ENCODE measurements at regions not wholly inside any gene's neighbourhood (a gene's known extent, or its start where the extent isn't known, plus 50 kb on each side); places are given as distances from the start of the nearest gene placed in this dataset.

DNA sequence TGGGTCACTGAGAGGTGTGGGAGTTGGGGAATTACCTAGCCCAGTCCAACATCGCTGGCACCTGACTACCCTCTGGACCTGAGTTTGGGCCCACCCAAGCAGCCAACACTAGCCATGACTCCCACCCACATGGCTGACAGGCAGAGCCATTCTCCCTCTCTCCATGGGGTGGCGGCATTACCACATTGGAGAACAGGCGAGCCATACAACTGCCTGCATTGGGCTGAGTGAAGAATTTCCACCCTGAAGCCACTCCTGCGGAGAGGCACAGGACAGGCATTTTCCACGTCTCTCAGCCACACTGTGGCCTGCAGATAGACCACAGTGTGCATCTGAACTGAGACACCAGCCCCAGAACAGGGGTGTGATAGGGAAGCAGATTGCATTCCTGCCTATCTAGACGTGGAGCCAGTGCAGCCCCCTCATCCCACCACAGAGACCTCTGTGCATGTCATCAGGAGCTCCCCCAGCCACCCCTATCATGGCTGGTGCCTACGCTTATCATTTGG is 58.2 kb upstream of the ANTXRL start:
- H3K4me1 ChIP-seq (ENCODE audit: control insufficient read depth, insufficient read depth, low read length), result peaks cover 6% of the 10 kb centered on the region; the same call in 1 of the 2 replicates
- no peak overlapping the region for H3K27ac ChIP-seq (ENCODE audit: low read depth, low read length)
- no peaks in the 10 kb centered on the region for H3K9me3 ChIP-seq (ENCODE audit: control insufficient read depth, insufficient read depth, low read length)
- no peaks in the 10 kb centered on the region for H3K27me3 ChIP-seq (ENCODE audit: control insufficient read depth, insufficient read depth, low read length)
- no peaks in the 10 kb centered on the region for H3K36me3 ChIP-seq (ENCODE audit: control insufficient read depth, insufficient read depth, low read length)
- no peak overlapping the region for H3K9ac ChIP-seq (ENCODE audit: low read depth, low read length)
- H3K4me3 ChIP-seq (ENCODE audit: low read depth, low read length), result no peak overlapping the region

DNA sequence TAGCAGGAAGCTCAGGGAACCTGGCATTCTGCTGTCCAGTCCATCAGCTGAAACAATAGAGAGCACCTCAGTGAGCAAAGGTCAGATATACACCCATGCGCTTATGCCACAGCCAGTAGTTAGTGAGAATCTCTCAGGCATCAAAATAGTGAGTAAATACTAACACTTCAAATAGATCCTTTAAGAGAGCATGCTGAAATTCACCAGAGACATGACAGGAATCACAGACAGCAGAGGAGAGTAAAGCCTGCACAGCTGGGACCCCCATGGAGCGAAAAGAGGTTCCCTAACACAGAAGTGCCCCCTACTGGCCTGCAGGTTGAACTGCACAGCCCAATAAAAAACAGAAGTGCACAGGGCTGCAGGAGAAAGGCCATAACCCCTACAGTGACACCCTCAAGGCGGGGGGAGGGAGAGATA is 57.6 kb upstream of the ANTXRL start:
- H3K27ac ChIP-seq (ENCODE audit: low read depth, low read length), result no peak overlapping the region
- peaks cover 6% of the 10 kb centered on the region; the same call in 1 of the 2 replicates for H3K4me1 ChIP-seq (ENCODE audit: control insufficient read depth, insufficient read depth, low read length)
- no peaks in the 10 kb centered on the region for H3K9me3 ChIP-seq (ENCODE audit: control insufficient read depth, insufficient read depth, low read length)
- H3K4me3 ChIP-seq (ENCODE audit: low read depth, low read length), result no peak overlapping the region
- H3K36me3 ChIP-seq (ENCODE audit: control insufficient read depth, insufficient read depth, low read length), result no peaks in the 10 kb centered on the region
- no peak overlapping the region for H3K9ac ChIP-seq (ENCODE audit: low read depth, low read length)
- H3K27me3 ChIP-seq (ENCODE audit: control insufficient read depth, insufficient read depth, low read length), result no peaks in the 10 kb centered on the region

DNA sequence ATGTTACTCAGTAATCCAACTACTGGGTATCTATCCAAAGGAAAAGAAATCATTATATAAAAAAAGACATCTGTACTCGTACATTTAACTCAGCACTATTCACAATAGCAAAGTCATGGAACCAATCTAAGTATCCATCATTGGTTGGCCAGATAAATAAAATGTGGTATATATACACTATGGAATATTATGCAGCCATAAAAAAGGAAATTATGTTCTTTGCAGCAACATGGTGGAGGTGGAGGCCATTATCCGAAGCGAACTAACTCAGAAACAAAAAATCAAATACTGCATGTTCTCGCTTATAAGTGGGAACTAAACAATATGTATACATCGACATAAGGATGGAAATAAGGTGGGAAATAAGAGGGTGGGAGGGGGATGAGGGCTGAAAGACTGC is 56.2 kb upstream of the ANTXRL start:
- H3K4me1 ChIP-seq (ENCODE audit: control insufficient read depth, insufficient read depth, low read length), result peaks cover 6% of the 10 kb centered on the region; the same call in 1 of the 2 replicates
- no peaks in the 10 kb centered on the region for H3K36me3 ChIP-seq (ENCODE audit: control insufficient read depth, insufficient read depth, low read length)
- H3K4me3 ChIP-seq (ENCODE audit: low read depth, low read length), result no peak overlapping the region
- no peak overlapping the region for H3K27ac ChIP-seq (ENCODE audit: low read depth, low read length)
- no peaks in the 10 kb centered on the region for H3K27me3 ChIP-seq (ENCODE audit: control insufficient read depth, insufficient read depth, low read length)
- no peaks in the 10 kb centered on the region for H3K9me3 ChIP-seq (ENCODE audit: control insufficient read depth, insufficient read depth, low read length)
- no peak overlapping the region for H3K9ac ChIP-seq (ENCODE audit: low read depth, low read length)

DNA sequence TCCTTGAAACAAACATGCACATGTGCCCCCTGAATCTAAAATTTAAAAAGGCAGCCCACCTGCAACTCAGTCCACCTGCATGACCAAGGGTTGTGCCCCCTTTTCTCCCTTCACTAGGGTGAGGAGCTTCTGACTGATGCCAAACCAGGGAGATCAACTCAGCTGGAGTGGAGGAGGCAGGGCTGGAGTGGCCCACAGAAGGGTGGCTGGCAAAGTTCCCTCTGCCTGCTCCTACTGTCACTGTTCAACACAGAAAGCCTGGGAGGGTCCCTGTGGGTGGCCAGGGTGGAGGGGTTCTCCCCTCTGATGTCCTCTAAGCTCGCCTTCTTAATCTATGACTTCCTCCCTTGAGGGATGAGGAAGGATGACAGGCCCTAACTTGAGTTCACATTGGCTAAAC is 55.7 kb upstream of the ANTXRL start:
- peaks cover 6% of the 10 kb centered on the region; the same call in 1 of the 2 replicates for H3K4me1 ChIP-seq (ENCODE audit: control insufficient read depth, insufficient read depth, low read length)
- H3K36me3 ChIP-seq (ENCODE audit: control insufficient read depth, insufficient read depth, low read length), result no peaks in the 10 kb centered on the region
- H3K27me3 ChIP-seq (ENCODE audit: control insufficient read depth, insufficient read depth, low read length), result no peaks in the 10 kb centered on the region
- H3K9me3 ChIP-seq (ENCODE audit: control insufficient read depth, insufficient read depth, low read length), result no peaks in the 10 kb centered on the region
- no peak overlapping the region for H3K4me3 ChIP-seq (ENCODE audit: low read depth, low read length)
- no peak overlapping the region for H3K27ac ChIP-seq (ENCODE audit: low read depth, low read length)
- no peak overlapping the region for H3K9ac ChIP-seq (ENCODE audit: low read depth, low read length)

DNA sequence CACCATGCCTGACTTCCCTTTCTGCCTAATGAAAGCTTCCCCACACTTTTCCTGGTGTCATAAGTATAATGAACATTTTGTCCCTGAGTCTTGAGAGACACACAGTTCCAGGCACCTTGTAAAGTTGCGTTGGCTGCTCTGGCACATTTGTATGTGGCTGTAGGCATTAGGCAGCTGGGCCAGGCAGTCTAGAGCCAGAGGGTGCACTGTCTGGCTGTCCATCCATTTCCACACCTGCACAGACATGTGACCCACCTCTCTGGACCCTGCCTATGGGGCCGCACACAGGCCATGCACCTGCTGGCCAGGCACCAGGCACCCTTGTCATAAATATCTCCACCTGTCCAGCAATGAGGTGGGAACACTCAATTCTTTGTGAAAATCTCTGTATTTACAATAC is 54.7 kb upstream of the ANTXRL start:
- Histone ChIP-seq H3K27ac (ENCODE audit: low read depth, low read length) (no peak overlapping the region), H3K4me3 (ENCODE audit: low read depth, low read length) (no peak overlapping the region), H3K9ac (ENCODE audit: low read depth, low read length) (no peak overlapping the region), H3K36me3 (ENCODE audit: control insufficient read depth, insufficient read depth, low read length) (no peaks in the 10 kb centered on the region), H3K4me1 (ENCODE audit: control insufficient read depth, insufficient read depth, low read length) (peaks cover 6% of the 10 kb centered on the region; the same call in 1 of the 2 replicates), H3K27me3 (ENCODE audit: control insufficient read depth, insufficient read depth, low read length) (no peaks in the 10 kb centered on the region), H3K9me3 (ENCODE audit: control insufficient read depth, insufficient read depth, low read length) (no peaks in the 10 kb centered on the region)

DNA sequence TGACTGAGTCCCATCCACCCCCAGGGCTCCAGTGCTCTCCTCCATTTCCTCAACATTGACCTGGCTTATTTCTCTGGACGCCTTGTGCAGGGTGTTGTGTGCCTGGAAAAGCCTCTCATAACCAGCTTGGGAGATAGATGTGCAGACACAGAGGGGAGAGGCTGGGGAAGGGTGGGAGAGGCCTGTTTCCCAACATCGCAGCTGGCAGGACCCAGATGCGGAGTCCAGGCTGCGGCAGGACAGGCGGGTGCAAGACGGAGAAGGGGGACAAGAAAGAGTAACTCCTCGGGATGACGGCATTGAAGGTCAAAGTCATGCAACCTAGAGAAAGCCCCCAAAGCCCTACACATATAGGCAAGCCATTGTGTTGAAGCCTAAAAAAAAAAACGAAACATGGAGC is 54.1 kb upstream of the ANTXRL start:
- H3K4me3 ChIP-seq (ENCODE audit: low read depth, low read length), result no peak overlapping the region
- H3K36me3 ChIP-seq (ENCODE audit: control insufficient read depth, insufficient read depth, low read length), result no peaks in the 10 kb centered on the region
- H3K27me3 ChIP-seq (ENCODE audit: control insufficient read depth, insufficient read depth, low read length), result no peaks in the 10 kb centered on the region
- no peaks in the 10 kb centered on the region for H3K9me3 ChIP-seq (ENCODE audit: control insufficient read depth, insufficient read depth, low read length)
- H3K4me1 ChIP-seq (ENCODE audit: control insufficient read depth, insufficient read depth, low read length), result peaks cover 6% of the 10 kb centered on the region; the same call in 1 of the 2 replicates
- H3K27ac ChIP-seq (ENCODE audit: low read depth, low read length), result no peak overlapping the region
- H3K9ac ChIP-seq (ENCODE audit: low read depth, low read length), result no peak overlapping the region

DNA sequence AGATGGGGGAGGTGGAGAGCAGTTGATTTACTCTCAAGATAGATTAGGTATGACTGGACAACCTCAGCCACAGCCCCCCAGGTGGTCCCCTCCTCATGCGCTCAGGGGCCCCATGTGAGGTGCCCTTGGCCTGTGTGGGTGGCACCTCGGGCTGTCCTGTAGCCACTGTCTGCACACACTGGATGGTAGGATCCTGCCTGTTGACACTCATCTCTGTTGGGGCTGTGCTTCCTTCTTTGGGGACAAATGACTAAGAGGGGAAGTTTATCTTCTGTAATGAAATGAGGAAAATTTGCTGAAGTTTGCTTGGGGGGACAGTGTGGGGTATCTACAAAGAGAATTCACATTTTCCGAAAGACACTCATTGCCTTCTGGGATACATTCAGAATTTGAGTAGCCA is 53.6 kb upstream of the ANTXRL start:
- peaks cover 6% of the 10 kb centered on the region; the same call in 1 of the 2 replicates for H3K4me1 ChIP-seq (ENCODE audit: control insufficient read depth, insufficient read depth, low read length)
- no peak overlapping the region for H3K9ac ChIP-seq (ENCODE audit: low read depth, low read length)
- H3K4me3 ChIP-seq (ENCODE audit: low read depth, low read length), result no peak overlapping the region
- no peaks in the 10 kb centered on the region for H3K36me3 ChIP-seq (ENCODE audit: control insufficient read depth, insufficient read depth, low read length)
- H3K9me3 ChIP-seq (ENCODE audit: control insufficient read depth, insufficient read depth, low read length), result no peaks in the 10 kb centered on the region
- H3K27me3 ChIP-seq (ENCODE audit: control insufficient read depth, insufficient read depth, low read length), result no peaks in the 10 kb centered on the region
- H3K27ac ChIP-seq (ENCODE audit: low read depth, low read length), result no peak overlapping the region

DNA sequence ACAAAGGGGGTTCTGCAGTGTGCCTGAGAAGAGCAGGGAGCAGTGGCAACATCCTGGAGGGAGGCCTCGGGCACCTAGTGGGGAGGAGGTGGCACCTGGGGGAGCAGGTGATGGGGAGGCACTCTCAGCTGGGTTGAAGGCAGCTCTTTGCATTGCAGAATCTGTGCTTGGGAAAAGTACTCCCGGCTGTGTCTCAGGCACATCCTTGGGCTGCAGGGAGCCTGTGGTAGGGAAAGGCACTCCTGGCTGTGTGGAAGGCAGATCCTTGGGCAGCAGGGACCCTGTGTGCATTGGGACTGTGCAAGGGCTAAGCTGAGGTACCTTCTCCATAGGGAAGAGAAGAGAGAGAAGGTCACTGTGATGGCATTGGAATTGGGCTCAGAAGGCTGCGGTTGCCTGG is 52.8 kb upstream of the ANTXRL start:
- Histone ChIP-seq H3K9me3 (ENCODE audit: control insufficient read depth, insufficient read depth, low read length) (no peaks in the 10 kb centered on the region), H3K27ac (ENCODE audit: low read depth, low read length) (no peak overlapping the region), H3K36me3 (ENCODE audit: control insufficient read depth, insufficient read depth, low read length) (no peaks in the 10 kb centered on the region), H3K27me3 (ENCODE audit: control insufficient read depth, insufficient read depth, low read length) (no peaks in the 10 kb centered on the region), H3K4me1 (ENCODE audit: control insufficient read depth, insufficient read depth, low read length) (0 out of 2 replicates have a peak, but pooled peaks cover 1% of the 10 kb centered on the region), H3K9ac (ENCODE audit: low read depth, low read length) (no peak overlapping the region), H3K4me3 (ENCODE audit: low read depth, low read length) (no peak overlapping the region)

DNA sequence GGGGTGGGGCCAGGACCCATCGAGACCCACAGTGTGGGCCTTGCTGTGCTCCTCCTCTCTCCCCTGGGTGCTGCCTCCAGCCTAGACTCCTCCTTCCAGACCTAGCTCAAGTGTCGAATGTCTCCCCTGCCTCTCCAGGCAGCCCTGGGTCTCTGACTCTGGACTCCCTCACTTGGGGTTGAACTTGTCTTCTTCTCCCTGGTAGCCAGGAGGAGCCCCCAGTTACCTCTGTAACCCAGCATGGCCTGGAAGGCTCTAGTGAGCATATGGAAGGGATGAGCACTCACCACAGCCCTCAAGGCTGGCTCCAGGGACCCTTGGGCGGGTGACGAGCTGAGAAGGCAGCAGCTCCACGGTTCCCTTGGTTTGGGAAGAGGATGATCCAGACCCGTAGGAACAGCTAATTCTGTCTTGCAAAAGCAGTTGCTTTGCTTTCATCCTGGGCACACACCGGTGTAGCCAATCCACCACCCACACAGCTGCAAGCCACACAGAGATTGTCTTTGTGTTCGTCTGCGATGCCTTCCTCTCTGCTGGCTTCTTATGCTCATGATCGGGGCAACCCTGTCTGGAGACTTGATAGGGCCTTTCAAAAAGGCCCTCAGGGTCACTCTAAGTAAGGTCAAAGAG is 52.3 kb upstream of the ANTXRL start:
- H3K4me1 ChIP-seq (ENCODE audit: control insufficient read depth, insufficient read depth, low read length), result no peaks in the 10 kb centered on the region
- no peak overlapping the region for H3K9ac ChIP-seq (ENCODE audit: low read depth, low read length)
- H3K36me3 ChIP-seq (ENCODE audit: control insufficient read depth, insufficient read depth, low read length), result no peaks in the 10 kb centered on the region
- no peak overlapping the region for H3K4me3 ChIP-seq (ENCODE audit: low read depth, low read length)
- no peaks in the 10 kb centered on the region for H3K27me3 ChIP-seq (ENCODE audit: control insufficient read depth, insufficient read depth, low read length)
- no peaks in the 10 kb centered on the region for H3K9me3 ChIP-seq (ENCODE audit: control insufficient read depth, insufficient read depth, low read length)
- H3K27ac ChIP-seq (ENCODE audit: low read depth, low read length), result no peak overlapping the region

DNA sequence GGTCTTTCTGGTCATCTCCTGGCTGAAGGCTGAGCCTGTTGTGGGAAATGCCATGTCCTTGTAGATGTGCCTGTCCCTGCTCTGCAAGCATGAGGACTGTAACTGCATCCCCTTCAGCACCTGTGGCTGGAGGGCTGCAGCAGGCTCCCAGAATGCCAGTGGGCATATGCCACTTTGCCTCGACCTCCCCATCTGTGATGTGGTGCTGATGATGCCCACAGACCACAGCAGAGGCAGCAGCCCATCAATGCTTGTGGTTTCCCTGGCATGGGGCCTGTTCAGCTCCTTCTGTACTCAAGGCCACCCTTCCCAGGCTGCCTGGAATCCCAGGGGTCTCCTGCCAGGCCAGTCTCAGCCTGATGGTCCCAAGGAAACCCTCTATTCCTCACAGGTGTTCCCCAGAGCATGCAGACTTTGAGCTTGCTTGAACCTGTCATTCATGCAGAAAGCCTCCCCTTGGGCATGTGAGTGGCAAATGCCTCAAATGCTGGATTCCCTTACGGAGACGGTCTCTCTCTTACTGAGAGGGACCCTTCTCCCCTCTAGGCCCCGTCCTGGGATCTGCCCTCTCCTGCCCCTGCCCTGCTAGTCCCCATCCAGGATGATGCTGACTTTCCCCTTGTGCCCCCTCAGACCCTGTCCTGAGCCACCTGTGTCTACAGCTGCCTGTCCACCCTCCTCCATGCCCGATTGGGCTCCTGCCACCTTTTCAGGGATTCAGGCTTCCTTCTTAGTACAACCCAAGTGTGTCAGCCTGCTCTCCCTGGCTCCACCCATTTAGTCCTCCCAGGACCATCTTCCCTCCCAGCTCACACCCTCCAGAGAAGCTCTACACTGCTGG is 50.9 kb upstream of the ANTXRL start:
- H3K9ac ChIP-seq (ENCODE audit: low read depth, low read length), result no peak overlapping the region
- H3K27me3 ChIP-seq (ENCODE audit: control insufficient read depth, insufficient read depth, low read length), result no peaks in the 10 kb centered on the region
- no peaks in the 10 kb centered on the region for H3K36me3 ChIP-seq (ENCODE audit: control insufficient read depth, insufficient read depth, low read length)
- H3K9me3 ChIP-seq (ENCODE audit: control insufficient read depth, insufficient read depth, low read length), result no peaks in the 10 kb centered on the region
- no peak overlapping the region for H3K27ac ChIP-seq (ENCODE audit: low read depth, low read length)
- H3K4me3 ChIP-seq (ENCODE audit: low read depth, low read length), result no peak overlapping the region
- H3K4me1 ChIP-seq (ENCODE audit: control insufficient read depth, insufficient read depth, low read length), result no peaks in the 10 kb centered on the region

DNA sequence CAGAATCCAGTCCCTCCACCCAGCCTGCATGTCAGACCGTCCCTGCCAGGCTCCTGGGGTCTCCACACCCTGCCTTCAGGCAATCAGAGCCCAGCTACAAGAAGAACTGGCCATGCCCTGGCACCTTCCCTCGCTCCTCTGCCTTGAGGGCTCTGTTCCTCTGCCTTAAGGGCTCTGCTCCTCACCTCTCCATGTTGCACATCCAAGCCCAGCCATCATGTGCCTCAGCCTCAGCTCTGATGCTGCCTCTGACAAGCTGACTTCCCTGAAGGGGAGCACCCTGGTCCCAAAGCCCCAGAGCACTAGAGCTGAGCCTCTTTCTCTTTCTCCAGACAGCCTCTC is 50.3 kb upstream of the ANTXRL start:
- no peak overlapping the region for H3K9ac ChIP-seq (ENCODE audit: low read depth, low read length)
- H3K36me3 ChIP-seq (ENCODE audit: control insufficient read depth, insufficient read depth, low read length), result no peaks in the 10 kb centered on the region
- no peaks in the 10 kb centered on the region for H3K27me3 ChIP-seq (ENCODE audit: control insufficient read depth, insufficient read depth, low read length)
- no peak overlapping the region for H3K4me3 ChIP-seq (ENCODE audit: low read depth, low read length)
- H3K9me3 ChIP-seq (ENCODE audit: control insufficient read depth, insufficient read depth, low read length), result no peaks in the 10 kb centered on the region
- no peak overlapping the region for H3K27ac ChIP-seq (ENCODE audit: low read depth, low read length)
- H3K4me1 ChIP-seq (ENCODE audit: control insufficient read depth, insufficient read depth, low read length), result no peaks in the 10 kb centered on the region
